DND-41 (cell line): ENCODE measurements at regions not wholly inside any gene's neighbourhood (a gene's known extent, or its start where the extent isn't known, plus 50 kb on each side); places are given as distances from the start of the nearest gene placed in this dataset.

ENCODE experiments used
- ATAC-seq: fragments of 200-7000 bp; cut with Tn5 transposase; 3 replicates; pipeline ENCODE4 v1.9.1; 2021; ENCODE audit warnings: low read depth; ENCODE audit not compliant: insufficient read depth
- DNase-seq: peaks from one replicate; pipeline ENCODE4 v3.0.0-alpha.2; 2020
- H2AFZ ChIP-seq: 2 replicates; pipeline ENCODE4 v1.6.0; 2012; ENCODE audit warnings: low read depth, low read length
- H3K27ac ChIP-seq: 2 replicates; pipeline ENCODE4 v1.5.1; 2012; ENCODE audit warnings: low read length, inconsistent platforms
- H3K27me3 ChIP-seq: fragments of 200-600 bp; sonication (generic); 2 replicates; pipeline ENCODE4 v1.6.0; 2012; ENCODE audit warnings: low read length, mild to moderate bottlenecking, inconsistent platforms; ENCODE audit not compliant: insufficient read depth, poor library complexity
- H3K36me3 ChIP-seq: 2 replicates; pipeline ENCODE4 v1.5.1; 2012; ENCODE audit warnings: low read length, inconsistent platforms; ENCODE audit not compliant: insufficient read depth
- H3K4me1 ChIP-seq: 2 replicates; pipeline ENCODE4 v1.5.1; 2012; ENCODE audit warnings: mild to moderate bottlenecking, low read length; ENCODE audit not compliant: insufficient read depth
- H3K4me2 ChIP-seq: 2 replicates; pipeline ENCODE4 v1.6.0; 2012; ENCODE audit warnings: mild to moderate bottlenecking, moderate library complexity, low read length, inconsistent platforms; ENCODE audit not compliant: insufficient read depth
- H3K4me3 ChIP-seq, 2 experiments: fragments of 200-600 bp in 1 of 2; shearing (Covaris generic) in 1 of 2; 2 replicates each; pipeline ENCODE4 v1.5.1; 2012 to 2016; ENCODE audit warnings: inconsistent platforms in 2 of 2, low read length in 2 of 2, mild to moderate bottlenecking in 2 of 2, low read depth in 1 of 2, moderate library complexity in 1 of 2
- H3K79me2 ChIP-seq: 2 replicates; pipeline ENCODE4 v1.6.0; 2012; ENCODE audit warnings: low read length, inconsistent platforms; ENCODE audit not compliant: insufficient read depth
- H3K9ac ChIP-seq: 2 replicates; pipeline ENCODE4 v1.6.0; 2012; ENCODE audit warnings: low read depth, mild to moderate bottlenecking, inconsistent platforms, low read length, moderate library complexity
- H3K9me3 ChIP-seq: 2 replicates; pipeline ENCODE4 v1.5.1; 2012; ENCODE audit warnings: low read length, moderate library complexity, mild to moderate bottlenecking, inconsistent platforms; ENCODE audit not compliant: insufficient read depth, severe bottlenecking
- H4K20me1 ChIP-seq: 2 replicates; pipeline ENCODE4 v1.6.0; 2012; ENCODE audit warnings: low read length; ENCODE audit not compliant: insufficient read depth
- CTCF ChIP-seq: IDR thresholded peaks from 2 replicates; pipeline ENCODE4 v1.5.1; 2012; ENCODE audit warnings: borderline replicate concordance, low read length, moderate library complexity, mild to moderate bottlenecking; ENCODE audit not compliant: poor library complexity, severe bottlenecking; ENCODE audit errors: extremely low read depth
- EZH2 ChIP-seq: IDR thresholded peaks from 3 replicates; pipeline ENCODE4 v1.6.1; 2012; ENCODE audit warnings: borderline replicate concordance, low read depth, mild to moderate bottlenecking, moderate library complexity, low read length, inconsistent platforms; ENCODE audit not compliant: severe bottlenecking

DNA sequence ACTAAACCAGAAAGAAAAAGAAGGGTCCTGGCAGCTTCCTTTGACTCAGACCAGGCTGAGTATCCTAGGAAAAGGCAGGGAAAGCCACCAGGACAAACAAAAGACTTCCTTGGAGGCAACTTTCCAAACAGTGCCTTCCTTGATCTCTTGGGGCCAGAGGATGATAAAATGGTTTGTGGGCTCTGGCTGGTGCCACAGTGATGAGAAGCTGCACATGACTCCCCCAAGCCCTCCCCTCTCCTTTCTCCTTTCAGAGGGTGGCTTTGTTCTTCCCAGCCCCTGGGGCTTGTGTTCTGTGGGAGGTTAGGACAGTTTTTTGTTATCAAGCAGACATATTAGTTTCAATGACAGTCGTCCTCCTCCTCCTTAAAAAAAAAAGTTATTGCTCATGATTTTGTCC lies 183.2 kb downstream of the SEM1 start:
- Histone ChIP-seq H3K79me2 (no peaks in the 10 kb centered on the region), H4K20me1 (no peaks in the 10 kb centered on the region), H3K9me3 (no peaks in the 10 kb centered on the region), H3K4me3 (no peak overlapping the region), H3K36me3 (no peaks in the 10 kb centered on the region), H3K4me2 (no peak overlapping the region), H3K27ac (no peak overlapping the region), H2AFZ (no peak overlapping the region), H3K9ac (no peak overlapping the region), H3K4me1 (no peaks in the 10 kb centered on the region), H3K27me3 (no peaks in the 10 kb centered on the region)
- TF ChIP-seq EZH2 = no peak
- TF ChIP-seq CTCF = no peak
- DNase-seq (no peak), ATAC-seq (no peak)

GRCh38 chr7:96521068-96521894 lies 188.4 kb downstream of the SEM1 start:
- Histone ChIP-seq H3K4me2 (no peak overlapping the region), H3K9ac (no peak overlapping the region), H3K4me1 (no peaks in the 10 kb centered on the region), H3K79me2 (no peaks in the 10 kb centered on the region), H3K4me3 (no peak overlapping the region), H3K27me3 (no peaks in the 10 kb centered on the region), H2AFZ (no peak overlapping the region), H3K9me3 (no peaks in the 10 kb centered on the region), H3K27ac (no peak overlapping the region), H3K36me3 (no peaks in the 10 kb centered on the region), H4K20me1 (no peaks in the 10 kb centered on the region)
- ATAC-seq (no peak), DNase-seq (no peak)
- no peak for TF ChIP-seq CTCF
- TF ChIP-seq EZH2 = no peak

DNA sequence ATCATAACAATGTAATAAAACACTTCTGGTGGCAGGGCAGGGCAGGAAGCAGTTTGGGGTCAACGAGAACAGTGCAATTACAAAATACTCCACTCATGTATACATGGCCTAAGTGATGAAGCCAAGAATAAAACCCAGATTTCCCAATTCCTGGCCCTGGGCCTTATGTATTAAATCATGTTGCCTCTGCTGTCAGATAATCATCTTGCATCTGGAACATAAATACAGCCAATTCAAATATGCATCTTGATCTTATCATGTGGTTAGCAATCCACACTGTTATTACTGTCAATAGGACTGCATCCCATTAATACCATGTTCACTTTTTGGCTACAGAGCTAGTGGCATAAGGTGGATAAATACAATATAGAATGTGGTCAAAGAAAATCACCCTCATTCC lies 186.5 kb upstream of the SLC25A13 start:
- no peaks in the 10 kb centered on the region for H3K36me3 ChIP-seq
- TF ChIP-seq CTCF (no peak), EZH2 (no peak)
- no peaks in the 10 kb centered on the region for H3K4me1 ChIP-seq
- no peak for ATAC-seq
- H4K20me1 ChIP-seq = no peaks in the 10 kb centered on the region
- no peaks in the 10 kb centered on the region for H3K9me3 ChIP-seq
- DNase-seq = no peak
- H2AFZ ChIP-seq = no peak overlapping the region
- H3K27me3 ChIP-seq = no peaks in the 10 kb centered on the region
- H3K4me3 ChIP-seq = no peak overlapping the region
- no peaks in the 10 kb centered on the region for H3K79me2 ChIP-seq
- H3K9ac ChIP-seq = no peak overlapping the region
- H3K27ac ChIP-seq = no peak overlapping the region
- H3K4me2 ChIP-seq = no peak overlapping the region
